Loucy (cell line): ENCODE measurements at regions not wholly inside any gene's neighbourhood (a gene's known extent, or its start where the extent isn't known, plus 50 kb on each side); places are given as distances from the start of the nearest gene placed in this dataset.

Source experiments
- H2AFZ ChIP-seq: fragments of 200-600 bp; sonication (generic); 2 replicates; pipeline ENCODE4 v1.6.0; 2016; ENCODE audit warnings: antibody characterized with exemption, mild to moderate bottlenecking, low read length, moderate library complexity
- H3F3A ChIP-seq: fragments of 200-600 bp; 2 replicates; pipeline ENCODE4 v1.6.0; 2016; ENCODE audit warnings: antibody characterized with exemption, low read depth, mild to moderate bottlenecking
- H3K27me3 ChIP-seq: fragments of 200-600 bp; sonication (generic); 2 replicates; pipeline ENCODE4 v1.6.1; 2014; ENCODE audit warnings: low read length, mild to moderate bottlenecking; ENCODE audit not compliant: insufficient read depth, poor library complexity, severe bottlenecking
- H3K36me3 ChIP-seq: fragments of 200-600 bp; sonication (generic); 2 replicates; pipeline ENCODE4 v1.6.1; 2016; ENCODE audit warnings: low read length; ENCODE audit not compliant: insufficient read depth
- H3K4me1 ChIP-seq: fragments of 200-600 bp; sonication (generic); 2 replicates; pipeline ENCODE4 v1.5.1; 2014; ENCODE audit warnings: low read length, mild to moderate bottlenecking; ENCODE audit not compliant: insufficient read depth, poor library complexity, severe bottlenecking
- H3K4me2 ChIP-seq: fragments of 200-600 bp; sonication (generic); 2 replicates; pipeline ENCODE4 v1.6.0; 2014; ENCODE audit warnings: antibody characterized with exemption, low read length, low read depth, mild to moderate bottlenecking; ENCODE audit not compliant: poor library complexity, severe bottlenecking
- H3K4me3 ChIP-seq: fragments of 200-600 bp; sonication (generic); 2 replicates; pipeline ENCODE4 v1.5.1; 2014; ENCODE audit warnings: low read length, mild to moderate bottlenecking, mixed read lengths; ENCODE audit not compliant: poor library complexity, severe bottlenecking
- H3K79me2 ChIP-seq: fragments of 200-600 bp; sonication (generic); 2 replicates; pipeline ENCODE4 v1.6.1; 2014; ENCODE audit warnings: low read length; ENCODE audit not compliant: insufficient read depth
- H3K9ac ChIP-seq: fragments of 200-600 bp; sonication (generic); 2 replicates; pipeline ENCODE4 v1.6.0; 2014; ENCODE audit warnings: mild to moderate bottlenecking, low read depth, low read length, moderate library complexity; ENCODE audit not compliant: poor library complexity, severe bottlenecking
- H3K9me2 ChIP-seq: fragments of 200-600 bp; sonication (generic); replicated peaks from 2 replicates; pipeline ENCODE4 v1.6.1; 2016; ENCODE audit warnings: low read depth, low read length, mixed read lengths
- H3K9me3 ChIP-seq: fragments of 200-600 bp; sonication (generic); 2 replicates; pipeline ENCODE4 v1.6.1; 2014; ENCODE audit warnings: mild to moderate bottlenecking, antibody characterized with exemption, low read length, low read depth; ENCODE audit not compliant: insufficient read depth
- H4K20me1 ChIP-seq: fragments of 200-600 bp; sonication (generic); 2 replicates; pipeline ENCODE4 v1.6.0; 2014; ENCODE audit warnings: antibody characterized with exemption, low read length, mild to moderate bottlenecking; ENCODE audit not compliant: insufficient read depth, poor library complexity, severe bottlenecking
- EZH2phosphoT487 ChIP-seq: fragments of 200-600 bp; IDR thresholded peaks from 2 replicates; pipeline ENCODE4 v1.6.1; 2018; ENCODE audit warnings: antibody characterized with exemption, mild to moderate bottlenecking, moderate library complexity, borderline replicate concordance
- TF ChIP-seq, protein P1 (sequence below): fragments of 200-600 bp; sonication (generic); conservative IDR thresholded peaks from 2 replicates; pipeline ENCODE4 v1.5.1; 2014; ENCODE audit warnings: mild to moderate bottlenecking, antibody characterized with exemption, low read length

GRCh38 chr5:171595401-171595800 lies 176.0 kb downstream of the FGF18 start:
- no peaks in the 10 kb centered on the region for H3K79me2 ChIP-seq
- H2AFZ ChIP-seq = no peak overlapping the region
- no peaks in the 10 kb centered on the region for H3F3A ChIP-seq
- no peaks in the 10 kb centered on the region for H3K36me3 ChIP-seq
- no peaks in the 10 kb centered on the region for H3K9me3 ChIP-seq
- H4K20me1 ChIP-seq = no peaks in the 10 kb centered on the region
- H3K4me2 ChIP-seq = no peak overlapping the region
- no peaks in the 10 kb centered on the region for H3K9me2 ChIP-seq
- H3K4me1 ChIP-seq = no peaks in the 10 kb centered on the region
- H3K4me3 ChIP-seq = no peak overlapping the region
- H3K9ac ChIP-seq = no peak overlapping the region
- no peak for TF ChIP-seq EZH2phosphoT487
- TF ChIP-seq, protein P1, sequence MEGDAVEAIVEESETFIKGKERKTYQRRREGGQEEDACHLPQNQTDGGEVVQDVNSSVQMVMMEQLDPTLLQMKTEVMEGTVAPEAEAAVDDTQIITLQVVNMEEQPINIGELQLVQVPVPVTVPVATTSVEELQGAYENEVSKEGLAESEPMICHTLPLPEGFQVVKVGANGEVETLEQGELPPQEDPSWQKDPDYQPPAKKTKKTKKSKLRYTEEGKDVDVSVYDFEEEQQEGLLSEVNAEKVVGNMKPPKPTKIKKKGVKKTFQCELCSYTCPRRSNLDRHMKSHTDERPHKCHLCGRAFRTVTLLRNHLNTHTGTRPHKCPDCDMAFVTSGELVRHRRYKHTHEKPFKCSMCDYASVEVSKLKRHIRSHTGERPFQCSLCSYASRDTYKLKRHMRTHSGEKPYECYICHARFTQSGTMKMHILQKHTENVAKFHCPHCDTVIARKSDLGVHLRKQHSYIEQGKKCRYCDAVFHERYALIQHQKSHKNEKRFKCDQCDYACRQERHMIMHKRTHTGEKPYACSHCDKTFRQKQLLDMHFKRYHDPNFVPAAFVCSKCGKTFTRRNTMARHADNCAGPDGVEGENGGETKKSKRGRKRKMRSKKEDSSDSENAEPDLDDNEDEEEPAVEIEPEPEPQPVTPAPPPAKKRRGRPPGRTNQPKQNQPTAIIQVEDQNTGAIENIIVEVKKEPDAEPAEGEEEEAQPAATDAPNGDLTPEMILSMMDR = no peak
- no peaks in the 10 kb centered on the region for H3K27me3 ChIP-seq

GRCh38 chr5:171595801-171596231 lies 176.4 kb downstream of the FGF18 start:
- Histone ChIP-seq H3K9ac (no peak overlapping the region), H3K9me2 (no peaks in the 10 kb centered on the region), H3K4me3 (no peak overlapping the region), H3K4me1 (peaks cover 3% of the 10 kb centered on the region), H3K36me3 (no peaks in the 10 kb centered on the region), H4K20me1 (no peaks in the 10 kb centered on the region), H3K27me3 (no peaks in the 10 kb centered on the region), H3F3A (no peaks in the 10 kb centered on the region), H2AFZ (no peak overlapping the region), H3K4me2 (no peak overlapping the region), H3K79me2 (no peaks in the 10 kb centered on the region), H3K9me3 (no peaks in the 10 kb centered on the region)
- TF ChIP-seq EZH2phosphoT487 = no peak
- TF ChIP-seq, protein P1 = no peak

DNA sequence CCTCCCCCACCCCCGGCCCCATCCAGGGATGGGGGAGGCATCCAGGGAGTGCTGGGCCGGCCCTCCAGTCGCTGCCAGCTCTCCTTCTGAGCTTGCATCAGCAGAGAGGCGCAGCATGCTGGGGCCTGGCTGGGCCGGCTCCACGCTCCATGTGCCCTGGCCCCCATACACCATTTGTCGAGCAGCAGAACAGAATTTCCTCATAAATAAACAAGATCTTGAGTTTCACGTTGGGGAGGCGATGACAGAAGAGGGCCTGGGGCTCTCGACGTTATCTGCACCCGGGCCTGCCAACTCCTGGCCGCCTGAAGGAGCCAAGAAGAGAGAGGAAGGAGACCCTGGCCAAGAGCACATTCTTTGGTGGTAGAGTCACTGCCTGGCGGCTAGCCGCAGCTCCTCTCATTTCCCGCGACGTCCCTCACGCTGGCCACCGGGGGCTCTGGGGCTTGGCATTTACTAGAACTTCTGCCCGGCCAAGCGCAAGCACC lies 177.0 kb downstream of the FGF18 start:
- Histone ChIP-seq H2AFZ (no peak overlapping the region), H3K9ac (no peak overlapping the region), H3K79me2 (no peaks in the 10 kb centered on the region), H3K36me3 (no peaks in the 10 kb centered on the region), H3F3A (no peaks in the 10 kb centered on the region), H3K4me2 (no peak overlapping the region), H3K9me2 (no peaks in the 10 kb centered on the region), H4K20me1 (no peaks in the 10 kb centered on the region), H3K4me1 (peaks cover 5% of the 10 kb centered on the region), H3K27me3 (no peaks in the 10 kb centered on the region), H3K9me3 (no peaks in the 10 kb centered on the region), H3K4me3 (no peak overlapping the region)
- TF ChIP-seq, protein P1 = no peak
